ENCODE measurements at regions not wholly inside any gene's neighbourhood (a gene's known extent, or its start where the extent isn't known, plus 50 kb on each side); places are given as distances from the start of the nearest gene placed in this dataset.

DNA sequence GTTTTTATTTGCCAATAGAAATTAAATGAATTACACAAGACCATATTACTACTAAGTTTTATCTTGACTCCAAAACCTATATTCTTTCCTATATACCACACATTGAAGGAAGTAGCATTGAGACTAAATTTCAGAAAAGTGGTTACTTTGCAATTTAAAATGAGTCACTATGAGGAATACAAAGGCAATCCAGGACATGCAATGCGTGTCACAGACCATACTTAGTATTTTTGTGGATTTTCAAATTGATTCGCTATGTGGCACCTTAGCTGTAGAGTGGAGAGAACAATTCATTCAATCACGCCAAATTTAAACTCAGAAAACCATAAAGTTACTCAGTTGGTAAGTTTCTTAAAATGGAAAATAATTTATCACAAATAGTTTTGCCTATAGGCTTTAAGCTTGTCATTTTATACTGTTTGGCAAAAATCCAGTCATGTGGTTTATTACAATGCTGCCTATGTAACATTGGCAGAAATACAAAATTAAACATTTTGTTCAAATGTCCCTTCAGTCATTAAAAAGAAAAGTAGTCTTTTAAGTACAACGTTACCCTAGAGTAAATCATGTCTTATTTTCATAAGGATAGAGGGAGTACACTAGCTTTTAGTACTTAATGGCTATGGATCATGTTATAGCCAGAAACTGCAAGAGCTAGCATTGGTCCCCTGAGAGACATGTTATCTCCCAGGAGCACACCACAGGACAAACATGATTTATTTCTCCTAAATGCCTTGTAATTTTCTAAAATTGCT lies 222.8 kb upstream of the CDH7 start:
- TF ChIP-seq JUNB (CRISPR knock-in tag; IDR thresholded peaks at IDR 0.05; ENCODE audit: borderline replicate concordance) (no peak), NFYB (CRISPR knock-in tag; IDR thresholded peaks at IDR 0.05) (no peak)
- TF ChIP-seq, protein P1, sequence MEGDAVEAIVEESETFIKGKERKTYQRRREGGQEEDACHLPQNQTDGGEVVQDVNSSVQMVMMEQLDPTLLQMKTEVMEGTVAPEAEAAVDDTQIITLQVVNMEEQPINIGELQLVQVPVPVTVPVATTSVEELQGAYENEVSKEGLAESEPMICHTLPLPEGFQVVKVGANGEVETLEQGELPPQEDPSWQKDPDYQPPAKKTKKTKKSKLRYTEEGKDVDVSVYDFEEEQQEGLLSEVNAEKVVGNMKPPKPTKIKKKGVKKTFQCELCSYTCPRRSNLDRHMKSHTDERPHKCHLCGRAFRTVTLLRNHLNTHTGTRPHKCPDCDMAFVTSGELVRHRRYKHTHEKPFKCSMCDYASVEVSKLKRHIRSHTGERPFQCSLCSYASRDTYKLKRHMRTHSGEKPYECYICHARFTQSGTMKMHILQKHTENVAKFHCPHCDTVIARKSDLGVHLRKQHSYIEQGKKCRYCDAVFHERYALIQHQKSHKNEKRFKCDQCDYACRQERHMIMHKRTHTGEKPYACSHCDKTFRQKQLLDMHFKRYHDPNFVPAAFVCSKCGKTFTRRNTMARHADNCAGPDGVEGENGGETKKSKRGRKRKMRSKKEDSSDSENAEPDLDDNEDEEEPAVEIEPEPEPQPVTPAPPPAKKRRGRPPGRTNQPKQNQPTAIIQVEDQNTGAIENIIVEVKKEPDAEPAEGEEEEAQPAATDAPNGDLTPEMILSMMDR (CRISPR knock-in tag; IDR thresholded peaks at IDR 0.05), result no peak
- TF ChIP-seq, protein P2, sequence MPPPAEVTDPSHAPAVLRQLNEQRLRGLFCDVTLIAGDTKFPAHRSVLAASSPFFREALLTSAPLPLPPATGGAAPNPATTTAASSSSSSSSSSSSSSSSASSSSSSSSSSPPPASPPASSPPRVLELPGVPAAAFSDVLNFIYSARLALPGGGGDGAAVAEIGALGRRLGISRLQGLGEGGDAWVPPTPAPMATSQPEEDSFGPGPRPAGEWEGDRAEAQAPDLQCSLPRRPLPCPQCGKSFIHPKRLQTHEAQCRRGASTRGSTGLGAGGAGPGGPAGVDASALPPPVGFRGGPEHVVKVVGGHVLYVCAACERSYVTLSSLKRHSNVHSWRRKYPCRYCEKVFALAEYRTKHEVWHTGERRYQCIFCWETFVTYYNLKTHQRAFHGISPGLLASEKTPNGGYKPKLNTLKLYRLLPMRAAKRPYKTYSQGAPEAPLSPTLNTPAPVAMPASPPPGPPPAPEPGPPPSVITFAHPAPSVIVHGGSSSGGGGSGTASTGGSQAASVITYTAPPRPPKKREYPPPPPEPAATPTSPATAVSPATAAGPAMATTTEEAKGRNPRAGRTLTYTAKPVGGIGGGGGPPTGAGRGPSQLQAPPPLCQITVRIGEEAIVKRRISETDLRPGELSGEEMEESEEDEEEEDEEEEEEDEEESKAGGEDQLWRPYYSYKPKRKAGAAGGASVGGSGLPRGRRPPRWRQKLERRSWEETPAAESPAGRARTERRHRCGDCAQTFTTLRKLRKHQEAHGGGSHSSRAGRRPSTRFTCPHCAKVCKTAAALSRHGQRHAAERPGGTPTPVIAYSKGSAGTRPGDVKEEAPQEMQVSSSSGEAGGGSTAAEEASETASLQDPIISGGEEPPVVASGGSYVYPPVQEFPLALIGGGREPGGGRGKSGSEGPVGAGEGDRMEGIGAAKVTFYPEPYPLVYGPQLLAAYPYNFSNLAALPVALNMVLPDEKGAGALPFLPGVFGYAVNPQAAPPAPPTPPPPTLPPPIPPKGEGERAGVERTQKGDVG (CRISPR knock-in tag; IDR thresholded peaks at IDR 0.05; ENCODE audit: borderline replicate concordance), result no peak
